MM.1S (cell line): ENCODE measurements at regions not wholly inside any gene's neighbourhood (a gene's known extent, or its start where the extent isn't known, plus 50 kb on each side); places are given as distances from the start of the nearest gene placed in this dataset.

Experiments used
- DNase-seq: peaks from one replicate; pipeline ENCODE4 v3.0.0-alpha.2; 2015
- H2AFZ ChIP-seq: fragments of 300-600 bp; sonication (generic); 2 replicates; pipeline ENCODE4 v1.6.0; 2016; ENCODE audit warnings: antibody characterized with exemption, low read length
- H3F3A ChIP-seq: fragments of 300-600 bp; sonication (generic); 2 replicates; pipeline ENCODE4 v1.6.1; 2016; ENCODE audit warnings: mild to moderate bottlenecking, antibody characterized with exemption, low read length, moderate library complexity, mixed read lengths; ENCODE audit not compliant: insufficient read depth
- H3K27ac ChIP-seq: fragments of 300-600 bp; sonication (generic); 2 replicates; pipeline ENCODE4 v1.5.1; 2016; ENCODE audit warnings: mild to moderate bottlenecking, low read length
- H3K27me3 ChIP-seq: fragments of 300-600 bp; sonication (generic); replicated peaks from 2 replicates; pipeline ENCODE4 v1.6.0; 2016; ENCODE audit warnings: low read length; ENCODE audit not compliant: insufficient read depth
- H3K36me3 ChIP-seq: fragments of 300-600 bp; sonication (generic); replicated peaks from 2 replicates; pipeline ENCODE4 v1.6.1; 2016; ENCODE audit warnings: mild to moderate bottlenecking, low read length, mixed read lengths; ENCODE audit not compliant: insufficient read depth
- H3K4me1 ChIP-seq: fragments of 300-600 bp; sonication (generic); 2 replicates; pipeline ENCODE4 v1.6.1; 2016; ENCODE audit warnings: low read length, mixed read lengths
- H3K4me2 ChIP-seq: fragments of 300-600 bp; sonication (generic); 2 replicates; pipeline ENCODE4 v1.6.0; 2016; ENCODE audit warnings: low read depth, low read length
- H3K4me3 ChIP-seq: fragments of 300-600 bp; sonication (generic); 2 replicates; pipeline ENCODE4 v1.5.1; 2016; ENCODE audit warnings: low read length, mixed read lengths
- H3K79me2 ChIP-seq: fragments of 300-600 bp; sonication (generic); 2 replicates; pipeline ENCODE4 v1.6.1; 2016; ENCODE audit warnings: mixed run types, low read length, mixed read lengths
- H3K9ac ChIP-seq: fragments of 300-600 bp; sonication (generic); 2 replicates; pipeline ENCODE4 v1.6.1; 2016; ENCODE audit warnings: low read length, mixed read lengths
- H3K9me2 ChIP-seq: fragments of 300-600 bp; sonication (generic); replicated peaks from 2 replicates; pipeline ENCODE4 v1.6.1; 2016; ENCODE audit warnings: mild to moderate bottlenecking, low read length, mixed read lengths; ENCODE audit not compliant: insufficient read depth
- H3K9me3 ChIP-seq: fragments of 300-600 bp; sonication (generic); replicated peaks from 2 replicates; pipeline ENCODE4 v1.6.1; 2016; ENCODE audit warnings: mild to moderate bottlenecking, low read length, mixed read lengths; ENCODE audit not compliant: insufficient read depth
- H4K20me1 ChIP-seq: fragments of 300-600 bp; sonication (generic); 2 replicates; pipeline ENCODE4 v1.6.1; 2016; ENCODE audit warnings: mild to moderate bottlenecking, low read length, moderate library complexity, mixed read lengths; ENCODE audit not compliant: insufficient read depth
- CTCF ChIP-seq: fragments of 300-600 bp; sonication (generic); IDR thresholded peaks from 2 replicates; pipeline ENCODE4 v1.5.1; 2016; ENCODE audit warnings: antibody characterized with exemption, low read length, mixed read lengths
- EZH2 ChIP-seq: fragments of 300-600 bp; sonication (generic); optimal IDR thresholded peaks from 2 replicates; pipeline ENCODE3; 2017; ENCODE audit warnings: low read depth, mild to moderate bottlenecking, antibody characterized with exemption, low read length, mixed read lengths
- EZH2phosphoT487 ChIP-seq: fragments of 300-600 bp; sonication (generic); IDR thresholded peaks from 2 replicates; pipeline ENCODE4 v1.6.1; 2018; ENCODE audit warnings: antibody characterized with exemption, low read length

- no peaks in the 10 kb centered on the region for H3K9me3 ChIP-seq
- H3K79me2 ChIP-seq, result no peaks in the 10 kb centered on the region
- H3K36me3 ChIP-seq, result no peaks in the 10 kb centered on the region
- H3K27me3 ChIP-seq, result no peaks in the 10 kb centered on the region
- H3K9ac ChIP-seq, result no peak overlapping the region
- no peaks in the 10 kb centered on the region for H4K20me1 ChIP-seq
- no peaks in the 10 kb centered on the region for H3K9me2 ChIP-seq
- DNase-seq, result no peak
- H2AFZ ChIP-seq, result no peak overlapping the region
- H3K27ac ChIP-seq, result no peak overlapping the region
- H3K4me3 ChIP-seq, result no peak overlapping the region
- TF ChIP-seq CTCF (no peak), EZH2phosphoT487 (no peak), EZH2 (no peak)
- peaks cover 70% of the 10 kb centered on the region for H3K4me1 ChIP-seq
- H3K4me2 ChIP-seq, result no peak overlapping the region
- peaks cover 20% of the 10 kb centered on the region for H3F3A ChIP-seq
Measured at GRCh38 chr5:96340357-96340756, 92.7 kb downstream of the PCSK1 start.

- H3K4me1 ChIP-seq, result peaks cover 66% of the 10 kb centered on the region
- no peak overlapping the region for H3K27ac ChIP-seq
- H3K9me3 ChIP-seq, result no peaks in the 10 kb centered on the region
- no peaks in the 10 kb centered on the region for H3K36me3 ChIP-seq
- no peak for TF ChIP-seq EZH2phosphoT487
- TF ChIP-seq CTCF, result no peak
- no peak for TF ChIP-seq EZH2
- no peaks in the 10 kb centered on the region for H3K9me2 ChIP-seq
- H3K27me3 ChIP-seq, result no peaks in the 10 kb centered on the region
- no peak overlapping the region for H3K4me3 ChIP-seq
- H4K20me1 ChIP-seq, result no peaks in the 10 kb centered on the region
- no peak overlapping the region for H3K4me2 ChIP-seq
- H3K9ac ChIP-seq, result no peak overlapping the region
- H3F3A ChIP-seq, result peaks cover 20% of the 10 kb centered on the region
- no peak overlapping the region for H2AFZ ChIP-seq
- H3K79me2 ChIP-seq, result no peaks in the 10 kb centered on the region
- no peak for DNase-seq
Measured at GRCh38 chr5:96339862-96340261, 93.2 kb downstream of the PCSK1 start.

GRCh38 chr5:96338624-96339415 is 94.2 kb downstream of the PCSK1 start:
- peak overlapping the region; percentile 70 for H3K4me2 ChIP-seq
- TF ChIP-seq EZH2 (no peak), EZH2phosphoT487 (no peak), CTCF (no peak)
- no peaks in the 10 kb centered on the region for H3K9me2 ChIP-seq
- H4K20me1 ChIP-seq, result no peaks in the 10 kb centered on the region
- no peak overlapping the region for H3K9ac ChIP-seq
- peaks cover 56% of the 10 kb centered on the region for H3K4me1 ChIP-seq
- no peaks in the 10 kb centered on the region for H3K36me3 ChIP-seq
- peak overlapping the region; percentile 14; the same call in 1 of the 2 replicates for H3K4me3 ChIP-seq
- no peaks in the 10 kb centered on the region for H3K9me3 ChIP-seq
- peak overlapping the region; percentile 64; the same call in 1 of the 2 replicates for H3K27ac ChIP-seq
- H3K79me2 ChIP-seq, result no peaks in the 10 kb centered on the region
- H3K27me3 ChIP-seq, result no peaks in the 10 kb centered on the region
- DNase-seq, result no peak
- H3F3A ChIP-seq, result peaks cover 20% of the 10 kb centered on the region
- 0 out of 2 replicates have a peak overlapping the region, but pooled peaks have one; percentile 16 for H2AFZ ChIP-seq
